ENCODE measurements at regions not wholly inside any gene's neighbourhood (a gene's known extent, or its start where the extent isn't known, plus 50 kb on each side); places are given as distances from the start of the nearest gene placed in this dataset.

GRCh38 chr1:195799016-195799415 lies 809.2 kb downstream of the KCNT2 start:
- TF ChIP-seq POLR2AphosphoS5 (IDR thresholded peaks at IDR 0.05; ENCODE audit: low read length) (no peak), MAX (IDR thresholded peaks at IDR 0.05; ENCODE audit: low read depth, low read length) (no peak), FOXK2 (IDR thresholded peaks at IDR 0.05) (no peak)
